WI38 (cell line): ENCODE measurements at regions not wholly inside any gene's neighbourhood (a gene's known extent, or its start where the extent isn't known, plus 50 kb on each side); places are given as distances from the start of the nearest gene placed in this dataset.

Source experiments
- H3K4me3 ChIP-seq: 2 replicates; pipeline ENCODE4 v1.5.1; 2011; ENCODE audit warnings: low read depth, mild to moderate bottlenecking, control low read depth, low read length
- CTCF ChIP-seq: IDR thresholded peaks from 2 replicates; pipeline ENCODE4 v1.5.1; 2012; ENCODE audit warnings: low read depth, mild to moderate bottlenecking, control low read depth, low read length

GRCh38 chr12:5258926-5259325 is 173.0 kb upstream of the NTF3 start:
- TF ChIP-seq CTCF: no peak
- no peak overlapping the region for H3K4me3 ChIP-seq

GRCh38 chr12:5259523-5259922 is 172.4 kb upstream of the NTF3 start:
- TF ChIP-seq CTCF: no peak
- no peak overlapping the region for H3K4me3 ChIP-seq

- no peak overlapping the region for H3K4me3 ChIP-seq
- no peak for TF ChIP-seq CTCF
These were observed 171.8 kb upstream of the NTF3 start for GRCh38 chr12:5260086-5260485.

GRCh38 chr12:5260591-5261086 is 171.3 kb upstream of the NTF3 start:
- H3K4me3 ChIP-seq: no peak overlapping the region
- no peak for TF ChIP-seq CTCF

- no peak for TF ChIP-seq CTCF
- H3K4me3 ChIP-seq: no peak overlapping the region
These were observed 169.5 kb upstream of the NTF3 start for GRCh38 chr12:5262450-5262849.

- TF ChIP-seq CTCF: no peak
These were observed 169.0 kb upstream of the NTF3 start for GRCh38 chr12:5262885-5263284.

GRCh38 chr12:5264006-5264405 is 167.9 kb upstream of the NTF3 start:
- H3K4me3 ChIP-seq: no peak overlapping the region
- no peak for TF ChIP-seq CTCF

More at GRCh38 chr12:5262885-5263284, 169.0 kb upstream of the NTF3 start:
- H3K4me3 ChIP-seq: no peak overlapping the region
